T-helper 1 cell treated with Interleukin-12 subunit alpha and Interleukin-12 subunit beta and Interleukin-4 antibody, amounts not matched to agents 30 μg/mL and 1 μg/mL, for 36 hours (primary cell): ENCODE measurements at regions not wholly inside any gene's neighbourhood (a gene's known extent, or its start where the extent isn't known, plus 50 kb on each side); places are given as distances from the start of the nearest gene placed in this dataset.

Experiments
- H3K27ac Mint-ChIP-seq: one replicate; pipeline ENCODE4 v1.8.0; 2021; ENCODE audit warnings: mild to moderate bottlenecking, mixed read lengths
- H3K27me3 Mint-ChIP-seq: one replicate; pipeline ENCODE4 v1.8.0; 2021; ENCODE audit warnings: low read depth, mixed read lengths
- H3K36me3 Mint-ChIP-seq: one replicate; pipeline ENCODE4 v1.8.0; 2021; ENCODE audit warnings: low read depth, mixed read lengths
- H3K4me1 Mint-ChIP-seq: one replicate; pipeline ENCODE4 v1.8.0; 2021; ENCODE audit warnings: low read depth, mixed read lengths
- H3K4me3 Mint-ChIP-seq: one replicate; pipeline ENCODE4 v1.8.0; 2021; ENCODE audit warnings: mild to moderate bottlenecking, moderate library complexity, mixed read lengths
- H3K9me3 Mint-ChIP-seq: one replicate; pipeline ENCODE4 v1.8.0; 2021; ENCODE audit warnings: mixed read lengths

DNA sequence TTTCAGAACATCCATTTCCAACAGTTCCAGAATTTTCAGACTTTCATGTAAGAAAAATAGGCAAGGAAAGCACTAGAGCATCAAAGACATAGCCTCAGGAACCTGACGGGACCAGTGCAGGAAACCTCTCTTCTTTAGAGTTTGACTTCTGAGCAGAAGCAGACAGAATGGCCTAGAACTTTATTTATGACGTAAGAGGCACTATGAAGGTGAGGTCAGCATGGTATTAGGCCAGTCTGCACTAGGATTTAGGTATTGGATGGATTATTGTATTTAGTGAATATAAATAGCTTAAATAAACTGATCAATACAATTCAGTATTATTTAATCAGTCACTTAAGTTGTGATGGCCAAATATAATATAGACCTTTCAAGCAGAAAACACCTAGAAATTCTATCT lies 117.6 kb downstream of the CYRIA start:
- Mint-ChIP-seq H3K4me1 (no peaks in the 10 kb centered on the region), H3K27ac (no peak overlapping the region), H3K27me3 (no peaks in the 10 kb centered on the region), H3K36me3 (no peaks in the 10 kb centered on the region), H3K9me3 (no peaks in the 10 kb centered on the region), H3K4me3 (no peak overlapping the region)

GRCh38 chr2:16546128-16546754 lies 119.4 kb downstream of the CYRIA start:
- H3K4me1 Mint-ChIP-seq, result no peaks in the 10 kb centered on the region
- no peaks in the 10 kb centered on the region for H3K9me3 Mint-ChIP-seq
- H3K27me3 Mint-ChIP-seq, result no peaks in the 10 kb centered on the region
- no peak overlapping the region for H3K27ac Mint-ChIP-seq
- no peaks in the 10 kb centered on the region for H3K36me3 Mint-ChIP-seq
- no peak overlapping the region for H3K4me3 Mint-ChIP-seq

- Mint-ChIP-seq H3K4me3 (no peak overlapping the region), H3K9me3 (no peaks in the 10 kb centered on the region), H3K27me3 (peaks cover 3% of the 10 kb centered on the region), H3K36me3 (no peaks in the 10 kb centered on the region), H3K27ac (no peak overlapping the region), H3K4me1 (no peaks in the 10 kb centered on the region)
Measured at GRCh38 chr2:16538707-16539106, 126.9 kb downstream of the CYRIA start.

- Mint-ChIP-seq H3K27me3 (peaks cover 3% of the 10 kb centered on the region), H3K4me1 (no peaks in the 10 kb centered on the region), H3K36me3 (no peaks in the 10 kb centered on the region), H3K4me3 (no peak overlapping the region), H3K9me3 (no peaks in the 10 kb centered on the region), H3K27ac (no peak overlapping the region)
Measured at GRCh38 chr2:16537347-16537746, 128.3 kb downstream of the CYRIA start.

DNA sequence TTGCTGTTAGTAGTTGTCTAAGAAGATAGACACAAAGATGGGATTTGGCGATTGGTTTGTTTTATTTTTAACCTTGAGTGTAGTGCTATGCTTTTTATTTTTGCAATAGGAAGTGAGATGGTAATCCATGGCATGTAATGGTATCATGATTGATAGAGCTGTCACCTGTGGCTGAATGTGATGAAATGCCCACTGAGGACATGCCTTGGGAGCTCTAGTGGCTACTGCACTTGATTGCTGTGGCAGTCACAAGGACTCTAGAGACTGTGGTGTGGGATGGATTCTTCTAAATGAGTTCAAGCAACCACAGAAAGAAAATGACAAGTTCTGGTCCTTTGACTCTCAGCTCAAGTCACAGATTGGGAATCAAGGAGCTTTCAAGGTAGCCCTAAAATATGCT lies 139.4 kb downstream of the CYRIA start:
- no peak overlapping the region for H3K27ac Mint-ChIP-seq
- H3K4me1 Mint-ChIP-seq, result no peaks in the 10 kb centered on the region
- no peaks in the 10 kb centered on the region for H3K36me3 Mint-ChIP-seq
- H3K4me3 Mint-ChIP-seq, result no peak overlapping the region
- H3K27me3 Mint-ChIP-seq, result peaks cover 5% of the 10 kb centered on the region
- H3K9me3 Mint-ChIP-seq, result no peaks in the 10 kb centered on the region

DNA sequence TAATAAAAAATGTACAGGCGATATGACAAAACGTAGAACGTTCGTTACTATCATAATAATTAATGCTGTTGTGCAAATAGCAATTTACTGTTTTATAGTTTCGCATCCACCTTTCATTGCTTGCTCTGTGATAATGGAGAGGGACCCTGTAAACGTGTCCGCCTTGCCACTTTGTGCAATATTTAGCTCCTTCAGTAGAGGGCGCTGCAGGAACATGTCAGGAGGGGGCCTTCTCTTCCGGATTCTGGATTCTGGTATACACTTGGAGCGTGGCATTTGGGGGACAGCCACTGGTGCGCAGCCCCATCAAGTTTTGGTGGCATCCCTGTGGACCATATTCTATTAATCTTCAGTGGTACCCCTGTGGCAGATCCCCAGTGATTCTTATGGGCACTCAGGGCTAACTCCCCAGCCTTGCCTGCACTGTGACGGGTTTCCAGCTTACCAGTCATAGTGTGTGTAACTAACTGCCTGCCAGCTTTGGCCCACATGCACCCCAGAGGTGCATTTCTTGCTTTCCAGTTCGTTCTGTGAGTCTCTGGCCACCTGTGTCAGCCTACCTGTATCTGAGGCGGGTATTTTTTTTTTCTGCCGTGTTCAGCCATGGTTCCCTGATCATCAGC lies 140.3 kb downstream of the CYRIA start:
- Mint-ChIP-seq H3K9me3 (no peaks in the 10 kb centered on the region), H3K27ac (no peak overlapping the region), H3K36me3 (no peaks in the 10 kb centered on the region), H3K27me3 (peaks cover 5% of the 10 kb centered on the region), H3K4me1 (no peaks in the 10 kb centered on the region), H3K4me3 (no peak overlapping the region)

- H3K9me3 Mint-ChIP-seq, result no peaks in the 10 kb centered on the region
- H3K36me3 Mint-ChIP-seq, result no peaks in the 10 kb centered on the region
- no peak overlapping the region for H3K4me3 Mint-ChIP-seq
- peaks cover 5% of the 10 kb centered on the region for H3K27me3 Mint-ChIP-seq
- no peaks in the 10 kb centered on the region for H3K4me1 Mint-ChIP-seq
- no peak overlapping the region for H3K27ac Mint-ChIP-seq
Measured at GRCh38 chr2:16523711-16524110, 141.9 kb downstream of the CYRIA start.

GRCh38 chr2:16522031-16522831 lies 143.4 kb downstream of the CYRIA start:
- H3K4me1 Mint-ChIP-seq, result no peaks in the 10 kb centered on the region
- peaks cover 5% of the 10 kb centered on the region for H3K27me3 Mint-ChIP-seq

DNA sequence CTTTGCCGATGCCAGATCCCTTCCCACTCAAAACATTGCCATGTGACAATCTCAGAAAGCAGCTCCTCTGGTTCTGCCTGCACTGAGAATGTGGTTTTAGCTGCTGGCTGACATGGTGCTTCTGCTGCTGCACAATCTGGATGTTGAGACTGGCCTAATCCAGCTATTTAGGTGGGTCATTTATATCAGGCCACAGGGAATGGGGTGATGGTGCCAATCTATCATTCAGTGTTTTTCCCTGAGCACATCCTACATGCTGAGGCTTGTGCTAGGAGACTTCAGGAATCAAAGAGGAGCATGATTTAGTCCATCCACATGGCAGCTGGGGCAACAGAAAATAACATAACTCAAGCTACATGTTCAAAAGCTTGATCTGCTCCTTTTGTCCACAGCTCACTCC lies 144.7 kb downstream of the CYRIA start:
- peaks cover 5% of the 10 kb centered on the region for H3K27me3 Mint-ChIP-seq
- no peak overlapping the region for H3K4me3 Mint-ChIP-seq
- H3K27ac Mint-ChIP-seq, result no peak overlapping the region
- no peaks in the 10 kb centered on the region for H3K4me1 Mint-ChIP-seq
- H3K9me3 Mint-ChIP-seq, result no peaks in the 10 kb centered on the region
- no peaks in the 10 kb centered on the region for H3K36me3 Mint-ChIP-seq

More at GRCh38 chr2:16522031-16522831, 143.4 kb downstream of the CYRIA start:
- Mint-ChIP-seq H3K9me3 (no peaks in the 10 kb centered on the region), H3K4me3 (no peak overlapping the region), H3K27ac (no peak overlapping the region), H3K36me3 (no peaks in the 10 kb centered on the region)

DNA sequence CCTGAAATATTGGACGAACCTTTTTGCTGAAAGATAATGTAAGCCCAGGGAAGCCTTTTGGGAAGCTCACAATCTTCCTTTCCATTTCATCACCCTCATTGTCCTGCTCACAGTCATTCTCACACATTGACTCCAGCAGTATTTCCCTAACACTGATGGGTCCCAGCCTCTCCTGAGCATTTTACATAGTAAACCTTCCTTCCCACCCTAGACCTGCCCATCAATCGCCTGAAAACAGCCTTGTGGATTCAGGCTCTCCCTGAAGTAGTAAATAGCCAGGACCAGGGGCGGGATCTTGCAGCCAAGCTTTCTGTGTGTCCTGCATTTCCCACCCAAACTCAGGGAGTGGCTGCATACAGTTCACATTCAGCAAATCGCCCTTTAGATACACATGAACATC lies 149.9 kb downstream of the CYRIA start:
- H3K4me1 Mint-ChIP-seq, result no peaks in the 10 kb centered on the region
- H3K4me3 Mint-ChIP-seq, result no peak overlapping the region
- H3K36me3 Mint-ChIP-seq, result no peaks in the 10 kb centered on the region
- no peaks in the 10 kb centered on the region for H3K9me3 Mint-ChIP-seq
- H3K27me3 Mint-ChIP-seq, result no peaks in the 10 kb centered on the region
- no peak overlapping the region for H3K27ac Mint-ChIP-seq

DNA sequence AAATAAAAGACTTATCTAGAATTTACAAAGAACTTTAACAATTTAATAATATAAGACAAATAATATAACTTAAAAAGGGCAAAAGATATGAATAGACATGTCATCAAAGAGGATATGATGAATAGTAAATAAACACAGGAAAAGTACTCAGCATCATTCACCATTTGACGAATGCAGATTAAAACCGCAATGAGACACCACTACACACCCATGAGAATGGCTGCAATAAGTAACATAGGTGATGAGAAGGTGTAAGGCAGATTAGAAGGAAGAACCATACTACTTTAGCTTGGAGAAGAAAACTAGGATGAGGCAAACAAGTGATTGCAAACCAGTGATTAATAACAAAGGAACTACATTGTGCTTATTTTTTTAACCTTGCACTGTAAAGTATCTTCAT lies 152.0 kb downstream of the CYRIA start:
- Mint-ChIP-seq H3K9me3 (no peaks in the 10 kb centered on the region), H3K27me3 (peaks cover 14% of the 10 kb centered on the region), H3K4me3 (no peak overlapping the region), H3K36me3 (no peaks in the 10 kb centered on the region), H3K27ac (no peak overlapping the region), H3K4me1 (no peaks in the 10 kb centered on the region)

DNA sequence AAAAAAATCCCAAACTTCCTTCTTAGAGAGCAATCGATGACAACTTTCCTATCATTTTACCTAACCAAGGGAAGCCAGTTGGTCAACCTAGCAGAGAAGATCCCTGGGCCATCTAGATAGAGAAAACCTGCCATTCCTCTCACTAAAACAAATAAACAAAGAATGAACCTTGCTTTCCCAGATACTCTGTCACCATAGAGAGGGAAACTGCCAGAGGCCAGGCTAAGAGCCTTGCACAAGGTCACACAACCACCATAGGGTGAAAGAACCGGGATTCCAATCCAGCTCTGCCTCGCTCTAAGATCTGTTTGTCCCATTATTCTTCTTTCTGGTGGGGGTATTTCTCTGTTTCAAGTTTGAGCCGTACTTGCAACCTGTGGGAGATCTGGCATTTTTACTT lies 154.6 kb downstream of the CYRIA start:
- H3K36me3 Mint-ChIP-seq, result no peaks in the 10 kb centered on the region
- no peak overlapping the region for H3K4me3 Mint-ChIP-seq
- H3K27me3 Mint-ChIP-seq, result peaks cover 29% of the 10 kb centered on the region
- no peaks in the 10 kb centered on the region for H3K4me1 Mint-ChIP-seq
- H3K9me3 Mint-ChIP-seq, result no peaks in the 10 kb centered on the region
- H3K27ac Mint-ChIP-seq, result no peak overlapping the region

- Mint-ChIP-seq H3K27ac (no peak overlapping the region), H3K4me3 (no peak overlapping the region), H3K9me3 (no peaks in the 10 kb centered on the region), H3K27me3 (peaks cover 29% of the 10 kb centered on the region), H3K36me3 (no peaks in the 10 kb centered on the region), H3K4me1 (no peaks in the 10 kb centered on the region)
Measured at GRCh38 chr2:16509042-16509441, 156.6 kb downstream of the CYRIA start.

DNA sequence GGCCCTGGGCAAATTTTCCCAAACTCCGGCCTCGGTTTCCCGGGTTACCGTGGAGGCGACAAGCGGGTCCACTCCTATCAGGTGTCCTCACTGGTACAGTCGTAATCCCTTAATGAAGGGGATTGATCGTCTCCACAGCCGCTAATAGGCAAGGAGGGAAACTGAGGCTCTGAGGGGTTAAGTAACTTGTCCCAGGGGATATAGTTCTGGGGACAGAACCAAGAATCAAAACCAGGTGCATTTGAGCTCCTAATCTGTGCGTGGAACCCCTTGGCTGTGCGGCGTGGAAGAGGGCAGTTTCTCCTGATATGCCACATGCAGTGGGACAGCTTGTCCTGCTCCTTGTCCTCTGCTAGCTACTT lies 157.2 kb downstream of the CYRIA start:
- no peaks in the 10 kb centered on the region for H3K9me3 Mint-ChIP-seq
- no peaks in the 10 kb centered on the region for H3K36me3 Mint-ChIP-seq
- H3K4me3 Mint-ChIP-seq, result no peak overlapping the region
- H3K27me3 Mint-ChIP-seq, result peaks cover 29% of the 10 kb centered on the region
- H3K4me1 Mint-ChIP-seq, result no peaks in the 10 kb centered on the region
- H3K27ac Mint-ChIP-seq, result no peak overlapping the region
